IMR-90 (cell line): ENCODE measurements at regions not wholly inside any gene's neighbourhood (a gene's known extent, or its start where the extent isn't known, plus 50 kb on each side); places are given as distances from the start of the nearest gene placed in this dataset.

Experiments used
- ATAC-seq: fragments of 200-7000 bp; cut with Tn5 transposase; 2 replicates; pipeline ENCODE4 v1.9.1; 2020; ENCODE audit warnings: low read depth, mild to moderate bottlenecking, moderate library complexity
- BruUV-seq: library from RNA; stranded (reverse); fragments of 400-500 nt; replicated peaks from 2 replicates; lab custom pipeline; 2021; lab: Mats Ljungman, UMichigan
- CTCF ChIA-PET: fragments of 300-600 bp; formaldehyde crosslinking; extraction: SDS; loops from one replicate; lab custom pipeline; 2021; ENCODE audit warnings: antibody characterized with exemption; lab: Yijun Ruan, JAX
- POLR2A ChIA-PET: fragments of 300-600 bp; sonication (Branson Sonifier 250); formaldehyde crosslinking; loops from one replicate; lab custom pipeline; 2022; ENCODE audit warnings: antibody characterized with exemption; ENCODE audit not compliant: unreplicated experiment; lab: Charles Lee
- DNase-seq: peaks from one replicate; pipeline ENCODE4 v3.0.0; 2013
- H2AFZ ChIP-seq: replicated peaks from 2 replicates; pipeline ENCODE3; 2013; ENCODE audit warnings: low read length, mild to moderate bottlenecking; ENCODE audit not compliant: poor library complexity
- H2AK5ac ChIP-seq: 2 replicates; pipeline ENCODE4 v1.6.1; 2013; ENCODE audit warnings: low read depth, low read length, inconsistent platforms
- H2AK9ac ChIP-seq: replicated peaks from 2 replicates; pipeline ENCODE3; 2013; ENCODE audit warnings: mild to moderate bottlenecking, low read depth, low read length, moderate library complexity; ENCODE audit not compliant: poor library complexity
- H2BK120ac ChIP-seq: 2 replicates; pipeline ENCODE4 v1.6.1; 2013; ENCODE audit warnings: low read depth, low read length, inconsistent platforms
- H2BK15ac ChIP-seq: 3 replicates; pipeline ENCODE4 v1.6.1; 2013; ENCODE audit warnings: low read depth, low read length, inconsistent platforms
- H2BK20ac ChIP-seq: 2 replicates; pipeline ENCODE4 v1.6.1; 2013; ENCODE audit warnings: low read depth, mild to moderate bottlenecking, inconsistent platforms, low read length, moderate library complexity
- H2BK5ac ChIP-seq: 2 replicates; pipeline ENCODE4 v1.6.1; 2013; ENCODE audit warnings: mild to moderate bottlenecking, low read depth, low read length, inconsistent platforms; ENCODE audit not compliant: poor library complexity, severe bottlenecking
- H3K14ac ChIP-seq: replicated peaks from 2 replicates; pipeline ENCODE4 v1.6.1; 2013; ENCODE audit warnings: low read depth, low read length, inconsistent platforms
- H3K18ac ChIP-seq: 2 replicates; pipeline ENCODE4 v1.6.1; 2013; ENCODE audit warnings: low read depth, low read length, control low read depth
- H3K23ac ChIP-seq: 2 replicates; pipeline ENCODE4 v1.6.1; 2013; ENCODE audit warnings: low read depth, low read length, inconsistent platforms
- H3K27ac ChIP-seq: 2 replicates; pipeline ENCODE4 v1.5.1; 2013; ENCODE audit warnings: mild to moderate bottlenecking, control low read depth, low read length; ENCODE audit not compliant: insufficient read depth
- H3K27me3 ChIP-seq: 2 replicates; pipeline ENCODE4 v1.6.1; 2013; ENCODE audit warnings: low read length; ENCODE audit not compliant: control insufficient read depth, insufficient read depth
- H3K36me3 ChIP-seq: 2 replicates; pipeline ENCODE4 v1.6.1; 2013; ENCODE audit warnings: low read length, mixed read lengths; ENCODE audit not compliant: control insufficient read depth, insufficient read depth
- H3K4ac ChIP-seq: 2 replicates; pipeline ENCODE4 v1.6.1; 2013; ENCODE audit warnings: low read depth, low read length, inconsistent platforms
- H3K4me1 ChIP-seq: 2 replicates; pipeline ENCODE4 v1.6.1; 2013; ENCODE audit warnings: low read length, mixed read lengths; ENCODE audit not compliant: control insufficient read depth, insufficient read depth
- H3K4me2 ChIP-seq: 2 replicates; pipeline ENCODE4 v1.6.1; 2013; ENCODE audit warnings: low read depth, mild to moderate bottlenecking, control low read depth, low read length, moderate library complexity
- H3K4me3 ChIP-seq: 2 replicates; pipeline ENCODE4 v1.5.1; 2013; ENCODE audit warnings: low read depth, mild to moderate bottlenecking, control low read depth, low read length, moderate library complexity; ENCODE audit not compliant: insufficient read depth
- H3K56ac ChIP-seq: 2 replicates; pipeline ENCODE4 v1.6.1; 2013; ENCODE audit warnings: low read length, inconsistent platforms; ENCODE audit not compliant: insufficient read depth; ENCODE audit errors: extremely low read depth
- H3K79me1 ChIP-seq, 2 experiments: 2 replicates each; pipeline ENCODE4 v1.6.1; 2013; ENCODE audit warnings: low read length in 2 of 2, inconsistent platforms in 1 of 2, low read depth in 1 of 2
- H3K9ac ChIP-seq: 2 replicates; pipeline ENCODE4 v1.6.1; 2013; ENCODE audit warnings: low read depth, low read length, control low read depth
- H3K9me1 ChIP-seq: 2 replicates; pipeline ENCODE4 v1.6.1; 2013; ENCODE audit warnings: low read length, inconsistent platforms; ENCODE audit not compliant: insufficient read depth
- H3K9me3 ChIP-seq: 2 replicates; pipeline ENCODE4 v1.6.1; 2013; ENCODE audit warnings: low read length; ENCODE audit not compliant: control insufficient read depth, insufficient read depth
- H4K20me1 ChIP-seq: 2 replicates; pipeline ENCODE4 v1.6.1; 2013; ENCODE audit warnings: low read length, inconsistent platforms; ENCODE audit not compliant: insufficient read depth
- H4K5ac ChIP-seq: 2 replicates; pipeline ENCODE4 v1.6.1; 2013; ENCODE audit warnings: mild to moderate bottlenecking, low read depth, low read length, control low read depth
- H4K8ac ChIP-seq, 2 experiments: 2 replicates each; pipeline ENCODE4 v1.6.1; 2013; ENCODE audit warnings: low read depth in 2 of 2, low read length in 2 of 2, control low read depth in 1 of 2, inconsistent platforms in 1 of 2
- H4K91ac ChIP-seq: 2 replicates; pipeline ENCODE4 v1.6.1; 2013; ENCODE audit warnings: low read depth, low read length, inconsistent platforms; ENCODE audit not compliant: insufficient read depth
- CTCF ChIP-seq: conservative IDR thresholded peaks from 2 replicates; pipeline ENCODE4 v1.5.1; 2012; ENCODE audit warnings: mild to moderate bottlenecking, low read depth, low read length, improper control_type of control experiment
- MAFK ChIP-seq: IDR thresholded peaks from 2 replicates; pipeline ENCODE4 v1.6.1; 2012; ENCODE audit warnings: low read depth, low read length, improper control_type of control experiment
- MXI1 ChIP-seq: IDR thresholded peaks from 2 replicates; pipeline ENCODE4 v1.6.1; 2012; ENCODE audit warnings: low read depth, mild to moderate bottlenecking, low read length, moderate library complexity, borderline replicate concordance
- NFE2L2 ChIP-seq: fragments of 150-350 bp; IDR thresholded peaks from 2 replicates; pipeline ENCODE4 v1.6.1; 2016; ENCODE audit warnings: low read depth, mild to moderate bottlenecking, low read length
- POLR2A ChIP-seq: IDR thresholded peaks from 2 replicates; pipeline ENCODE4 v1.6.1; 2012; ENCODE audit warnings: mild to moderate bottlenecking, low read depth, low read length
- RAD21 ChIP-seq: IDR thresholded peaks from 2 replicates; pipeline ENCODE4 v1.6.1; 2012; ENCODE audit warnings: low read length, improper control_type of control experiment
- RCOR1 ChIP-seq: IDR thresholded peaks from 2 replicates; pipeline ENCODE4 v1.6.1; 2012; ENCODE audit warnings: mild to moderate bottlenecking, low read length, improper control_type of control experiment; ENCODE audit not compliant: insufficient replicate concordance
- RFX5 ChIP-seq: IDR thresholded peaks from 2 replicates; pipeline ENCODE4 v1.8.0; 2012; ENCODE audit warnings: low read depth, mild to moderate bottlenecking, low read length, moderate library complexity
- WGBS, 2 experiments: methylation state at CpG; one replicate each; pipeline versions ENCODE4 v1.1.5 to v1.1.7; 2013; ENCODE audit warnings: missing lambda C conversion rate in 2 of 2; ENCODE audit not compliant: insufficient read length in 1 of 2; ENCODE audit errors: extremely low coverage in 2 of 2; 5-methylcytosine and 5-hydroxymethylcytosine counted together
- dilution Hi-C: fragments of 300-500 bp; cut with HindIII; formaldehyde crosslinking; loops from one replicate; pipeline ENCODE4 v1.14.3; 2018; ENCODE audit warnings: low sequenced_read_pairs; ENCODE audit not compliant: unreplicated experiment
- in situ Hi-C: fragments of 300-500 bp; cut with MboI; formaldehyde crosslinking; loops from 3 replicates; pipeline ENCODE4 v1.14.3; 2019; ENCODE audit warnings: low sequenced_read_pairs, inconsistent platforms, mixed read lengths
- intact Hi-C: fragments of 100-400 bp; cut with micrococcal nuclease; formaldehyde crosslinking; loops from 2 replicates; pipeline ENCODE4 v1.10.0; 2022

- Histone ChIP-seq H3K4me2 (no peak overlapping the region), H4K8ac (no peak overlapping the region), H3K9me3 (no peaks in the 10 kb centered on the region), H3K23ac (no peak overlapping the region), H4K20me1 (no peaks in the 10 kb centered on the region), H2BK120ac (no peak overlapping the region), H2AK5ac (no peak overlapping the region), H2AFZ (no peak overlapping the region), H3K4ac (no peak overlapping the region), H2BK5ac (no peak overlapping the region), H3K9me1 (no peaks in the 10 kb centered on the region), H3K18ac (no peak overlapping the region), H3K36me3 (no peaks in the 10 kb centered on the region), H3K14ac (no peak overlapping the region), H3K4me1 (peaks cover 6% of the 10 kb centered on the region; the same call in 1 of the 2 replicates), H3K4me3 (no peak overlapping the region), H3K56ac (no peak overlapping the region), H3K79me1 (no peaks in the 10 kb centered on the region), H4K5ac (no peak overlapping the region), H2BK15ac (no peak overlapping the region), H3K27me3 (no peaks in the 10 kb centered on the region), H3K9ac (no peak overlapping the region), H4K91ac (no peak overlapping the region), H2BK20ac (no peak overlapping the region), H2AK9ac (no peak overlapping the region), H3K27ac (no peak overlapping the region)
- no TSS peak for BruUV-seq
- in situ Hi-C loops = no loop called here
- ATAC-seq = no peak
- TF ChIP-seq POLR2A = no peak
- TF ChIP-seq MAFK = no peak
- no peak for TF ChIP-seq NFE2L2
- TF ChIP-seq RCOR1 = no peak
- no peak for TF ChIP-seq CTCF
- no peak for TF ChIP-seq MXI1
- no peak for TF ChIP-seq RFX5
- TF ChIP-seq RAD21 = no peak
- dilution Hi-C loops = no loop called here
- intact Hi-C loops = no loop called here
- WGBS, 2 experiments = 100% methylated on average over 1 of the region's 5 CpGs; no CpG with 5 or more reads in 1 of the 2 experiments
- DNase-seq = no peak
- POLR2A ChIA-PET = interaction anchor here (0.7 kb wide), 1 partner anchor 1940 kb away, joined by 4 read pairs; no protein-coding TSS in a partner anchor
- CTCF ChIA-PET = interaction anchor here (1.0 kb wide), 1 partner anchor 20 kb away, joined by 3 read pairs; no protein-coding TSS in a partner anchor
Observed at GRCh38 chr18:11412811-11413210, 196.6 kb upstream of the SLC35G4 start.
